Natural killer cell (primary cell): ENCODE measurements at regions not wholly inside any gene's neighbourhood (a gene's known extent, or its start where the extent isn't known, plus 50 kb on each side); places are given as distances from the start of the nearest gene placed in this dataset.
"Not testable (repeated sequence)": the region's sequence is repeated elsewhere in the genome, so short reads cannot be mapped to it uniquely, and the experiment has no call there.

Experiments used
- ATAC-seq, 3 donors: fragments of 150-1000 bp in 2 of 3; fragments of 200-7000 bp in 1 of 3; cut with Tn5 transposase; 1 replicate in 1 of 3; 2 replicates in 2 of 3; pipeline ENCODE4 v1.10.0; 2021; ENCODE audit warnings: mild to moderate bottlenecking in 2 of 3, moderate library complexity in 2 of 3
- DNase-seq, 2 donors: peaks; one replicate each; pipeline versions ENCODE4 v3.0.0 to v3.0.0-alpha.2; 2013 to 2021; ENCODE audit warnings: mixed read lengths in 1 of 2
- H3K27ac ChIP-seq: one replicate; pipeline ENCODE4 v1.5.1; 2013; ENCODE audit warnings: mild to moderate bottlenecking, low read length
- H3K27me3 ChIP-seq: one replicate; pipeline ENCODE4 v1.6.1; 2013; ENCODE audit warnings: low read length; ENCODE audit not compliant: control insufficient read depth, insufficient read depth
- H3K36me3 ChIP-seq: one replicate; pipeline ENCODE4 v1.6.1; 2013; ENCODE audit warnings: low read length; ENCODE audit not compliant: control insufficient read depth, insufficient read depth
- H3K4me1 ChIP-seq: one replicate; pipeline ENCODE4 v1.6.1; 2013; ENCODE audit warnings: low read length; ENCODE audit not compliant: control insufficient read depth, insufficient read depth
- H3K4me3 ChIP-seq: one replicate; pipeline ENCODE4 v1.5.1; 2013; ENCODE audit warnings: low read length
- H3K9me3 ChIP-seq: one replicate; pipeline ENCODE4 v1.6.1; 2013; ENCODE audit warnings: low read length; ENCODE audit not compliant: control insufficient read depth, insufficient read depth
- H3K27ac Mint-ChIP-seq, 2 donors: one replicate each; pipeline ENCODE4 v1.8.0; 2022; ENCODE audit warnings: mild to moderate bottlenecking in 2 of 2, mixed read lengths in 2 of 2, moderate library complexity in 1 of 2
- H3K27me3 Mint-ChIP-seq, 2 donors: one replicate each; pipeline ENCODE4 v1.8.0; 2022; ENCODE audit warnings: low read depth in 2 of 2, mixed read lengths in 2 of 2
- H3K36me3 Mint-ChIP-seq: one replicate; pipeline ENCODE4 v1.8.0; 2022; ENCODE audit warnings: mixed read lengths
- H3K4me1 Mint-ChIP-seq, 2 donors: one replicate each; pipeline ENCODE4 v1.8.0; 2022; ENCODE audit warnings: mixed read lengths in 2 of 2
- H3K4me3 Mint-ChIP-seq: one replicate; pipeline ENCODE4 v1.8.0; 2022; ENCODE audit warnings: mild to moderate bottlenecking, moderate library complexity, mixed read lengths
- H3K9me3 Mint-ChIP-seq, 2 donors: one replicate each; pipeline ENCODE4 v1.8.0; 2022; ENCODE audit warnings: mixed read lengths in 2 of 2
- WGBS: methylation state at CpG from one replicate; pipeline ENCODE4 v1.1.7; 2013; ENCODE audit warnings: missing lambda C conversion rate; ENCODE audit not compliant: insufficient coverage; 5-methylcytosine and 5-hydroxymethylcytosine counted together
- intact Hi-C: fragments of 100-400 bp; cut with micrococcal nuclease; formaldehyde crosslinking; loops from one replicate; pipeline ENCODE4 v1.14.2; 2022
- TF ChIP-seq, protein P1 (sequence below): fragments of 200-600 bp; IDR thresholded peaks from one replicate; pipeline ENCODE4 v1.8.0; 2022; ENCODE audit warnings: antibody characterized with exemption

DNA sequence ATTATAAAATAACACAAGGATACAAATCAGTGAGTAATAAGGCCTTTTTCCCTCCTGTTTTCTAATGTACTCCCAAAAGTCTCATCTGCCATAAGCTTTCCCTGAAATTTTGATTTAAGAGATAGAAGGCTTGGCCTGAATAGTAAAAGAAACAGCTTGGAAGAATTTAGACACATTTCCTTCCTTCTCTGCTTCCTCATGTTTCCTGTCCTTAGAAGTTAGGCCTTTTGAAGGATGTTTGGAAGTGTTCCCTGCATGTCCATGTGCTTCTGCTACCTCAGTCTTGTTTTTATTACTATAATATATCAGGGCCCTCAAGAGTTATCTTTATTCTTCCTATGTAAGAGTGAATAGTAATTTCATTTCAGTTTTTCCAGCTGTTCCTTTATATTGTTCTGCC lies 242.7 kb downstream of the DEPDC1B start:
- Histone ChIP-seq H3K4me1 (no peaks in the 10 kb centered on the region), H3K27ac (no peak overlapping the region), H3K36me3 (no peaks in the 10 kb centered on the region), H3K27me3 (no peaks in the 10 kb centered on the region), H3K4me3 (no peak overlapping the region), H3K9me3 (no peaks in the 10 kb centered on the region)
- intact Hi-C loops: no loop called here
- DNase-seq (no peak), ATAC-seq (no peak)
- H3K27ac Mint-ChIP-seq: no peak overlapping the region
- no peaks in the 10 kb centered on the region for H3K4me1 Mint-ChIP-seq
- H3K9me3 Mint-ChIP-seq: peaks cover 3 to 4% of the 10 kb centered on the region in 2 donors
- no peaks in the 10 kb centered on the region for H3K27me3 Mint-ChIP-seq
- TF ChIP-seq, protein P1, sequence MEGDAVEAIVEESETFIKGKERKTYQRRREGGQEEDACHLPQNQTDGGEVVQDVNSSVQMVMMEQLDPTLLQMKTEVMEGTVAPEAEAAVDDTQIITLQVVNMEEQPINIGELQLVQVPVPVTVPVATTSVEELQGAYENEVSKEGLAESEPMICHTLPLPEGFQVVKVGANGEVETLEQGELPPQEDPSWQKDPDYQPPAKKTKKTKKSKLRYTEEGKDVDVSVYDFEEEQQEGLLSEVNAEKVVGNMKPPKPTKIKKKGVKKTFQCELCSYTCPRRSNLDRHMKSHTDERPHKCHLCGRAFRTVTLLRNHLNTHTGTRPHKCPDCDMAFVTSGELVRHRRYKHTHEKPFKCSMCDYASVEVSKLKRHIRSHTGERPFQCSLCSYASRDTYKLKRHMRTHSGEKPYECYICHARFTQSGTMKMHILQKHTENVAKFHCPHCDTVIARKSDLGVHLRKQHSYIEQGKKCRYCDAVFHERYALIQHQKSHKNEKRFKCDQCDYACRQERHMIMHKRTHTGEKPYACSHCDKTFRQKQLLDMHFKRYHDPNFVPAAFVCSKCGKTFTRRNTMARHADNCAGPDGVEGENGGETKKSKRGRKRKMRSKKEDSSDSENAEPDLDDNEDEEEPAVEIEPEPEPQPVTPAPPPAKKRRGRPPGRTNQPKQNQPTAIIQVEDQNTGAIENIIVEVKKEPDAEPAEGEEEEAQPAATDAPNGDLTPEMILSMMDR: no peak
- no peaks in the 10 kb centered on the region for H3K36me3 Mint-ChIP-seq
- no peak overlapping the region for H3K4me3 Mint-ChIP-seq

DNA sequence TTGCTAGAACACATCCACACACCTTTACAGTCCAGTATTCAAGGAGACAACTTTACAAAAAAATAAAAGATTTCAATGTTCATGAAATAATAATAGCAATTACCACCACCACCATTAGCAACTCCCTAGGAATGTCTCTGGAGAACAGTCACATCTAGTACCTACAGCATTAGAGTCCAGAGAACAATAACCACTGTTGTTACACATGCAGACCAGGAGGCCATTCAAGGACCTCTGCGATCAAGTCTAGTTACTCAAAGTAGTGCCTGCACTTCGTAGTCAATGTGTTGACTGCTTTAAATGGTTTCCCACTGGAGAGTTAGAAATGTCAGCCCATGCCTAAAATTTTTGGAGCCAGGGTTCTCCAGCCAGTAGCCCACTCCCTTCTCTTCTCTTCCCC lies 244.4 kb downstream of the DEPDC1B start:
- 88% methylated on average over 2 of the region's 2 CpGs for WGBS
- H3K27me3 Mint-ChIP-seq: no peaks in the 10 kb centered on the region
- TF ChIP-seq, protein P1: no peak
- intact Hi-C loops: no loop called here
- no peak overlapping the region for H3K27ac Mint-ChIP-seq
- no peak overlapping the region for H3K4me3 Mint-ChIP-seq
- H3K4me1 ChIP-seq: no peaks in the 10 kb centered on the region
- no peak for ATAC-seq
- no peak for DNase-seq
- H3K4me1 Mint-ChIP-seq: no peaks in the 10 kb centered on the region
- H3K27ac ChIP-seq: no peak overlapping the region
- H3K9me3 ChIP-seq: no peaks in the 10 kb centered on the region
- H3K27me3 ChIP-seq: no peaks in the 10 kb centered on the region
- no peaks in the 10 kb centered on the region for H3K36me3 ChIP-seq
- H3K36me3 Mint-ChIP-seq: no peaks in the 10 kb centered on the region
- peaks cover 3 to 4% of the 10 kb centered on the region in 2 donors for H3K9me3 Mint-ChIP-seq
- H3K4me3 ChIP-seq: no peak overlapping the region

DNA sequence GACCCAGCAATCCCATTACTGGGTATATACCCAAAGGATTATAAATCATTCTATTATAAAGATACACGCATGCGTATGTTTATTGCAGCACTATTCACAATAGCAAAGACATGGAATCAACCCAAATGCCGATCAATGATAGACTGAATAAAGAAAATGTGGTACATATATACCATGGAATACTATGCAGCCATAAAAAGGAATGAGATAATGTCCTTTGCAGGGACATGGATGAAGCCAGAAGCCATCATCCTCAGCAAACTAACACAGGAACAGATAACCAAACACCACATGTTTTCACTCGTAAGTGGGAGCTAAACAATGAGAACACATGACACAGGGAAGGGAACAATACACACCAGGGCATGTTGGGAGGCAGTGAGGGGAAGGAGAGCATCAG lies 245.7 kb downstream of the DEPDC1B start:
- H3K9me3 Mint-ChIP-seq, H3K36me3 Mint-ChIP-seq, H3K27ac Mint-ChIP-seq, ATAC-seq, H3K4me3 ChIP-seq, H3K27ac ChIP-seq, H3K27me3 Mint-ChIP-seq, DNase-seq, H3K27me3 ChIP-seq, intact Hi-C loops, H3K4me3 Mint-ChIP-seq, H3K4me1 Mint-ChIP-seq, H3K9me3 ChIP-seq, H3K36me3 ChIP-seq, H3K4me1 ChIP-seq: not testable (repeated sequence)
- 93% methylated on average over 4 of the region's 4 CpGs for WGBS

DNA sequence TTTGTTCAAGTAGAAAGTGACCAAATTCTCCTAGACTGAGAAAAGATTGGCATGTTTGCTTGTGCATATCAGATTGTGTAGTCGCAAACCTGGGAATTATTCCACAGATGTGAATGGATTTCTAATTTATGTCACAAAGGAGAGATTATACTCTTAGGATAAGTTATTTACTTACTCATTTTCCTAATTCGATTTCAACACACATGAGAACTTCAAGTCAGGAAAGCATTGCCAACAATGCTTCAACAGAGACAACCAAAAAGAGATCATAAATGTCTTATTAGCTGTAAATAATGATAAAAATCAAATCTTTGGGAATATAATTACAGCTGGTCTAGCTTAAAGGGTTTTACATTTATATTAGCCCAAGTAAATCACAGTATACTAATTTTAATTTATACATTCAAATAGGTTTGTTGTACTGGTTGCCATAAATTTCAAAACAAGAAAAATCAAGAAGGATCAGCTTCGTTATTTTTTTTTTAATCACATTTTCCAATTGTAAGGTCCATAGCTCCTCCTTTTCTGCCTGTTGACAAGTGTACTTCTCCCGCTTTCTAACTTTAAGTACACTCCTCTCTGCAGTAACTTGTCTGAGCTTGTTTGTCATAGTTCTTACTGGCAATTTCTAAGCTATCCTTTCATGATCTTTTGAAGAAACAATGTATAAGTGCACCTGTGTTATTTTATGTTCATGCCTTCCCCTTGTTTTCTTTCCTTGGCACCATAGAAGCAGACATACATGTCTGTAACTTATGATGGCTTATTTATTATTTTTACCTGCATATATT lies 246.6 kb downstream of the DEPDC1B start:
- H3K27me3 ChIP-seq: no peaks in the 10 kb centered on the region
- ATAC-seq (no peak), DNase-seq (no peak)
- H3K4me3 Mint-ChIP-seq: no peak overlapping the region
- H3K9me3 ChIP-seq: no peaks in the 10 kb centered on the region
- H3K4me3 ChIP-seq: no peak overlapping the region
- H3K27ac ChIP-seq: no peak overlapping the region
- no peaks in the 10 kb centered on the region for H3K36me3 Mint-ChIP-seq
- H3K27me3 Mint-ChIP-seq: no peaks in the 10 kb centered on the region
- H3K4me1 Mint-ChIP-seq: no peaks in the 10 kb centered on the region
- H3K36me3 ChIP-seq: no peaks in the 10 kb centered on the region
- H3K9me3 Mint-ChIP-seq: peaks cover 2 to 3% of the 10 kb centered on the region in 2 donors
- H3K4me1 ChIP-seq: no peaks in the 10 kb centered on the region
- no peak overlapping the region for H3K27ac Mint-ChIP-seq
- intact Hi-C loops: no loop called here
- WGBS: 93% methylated on average over 3 of the region's 4 CpGs
- TF ChIP-seq, protein P1: no peak
